Neural progenitor cell (in vitro differentiated cells): ENCODE measurements at regions not wholly inside any gene's neighbourhood (a gene's known extent, or its start where the extent isn't known, plus 50 kb on each side); places are given as distances from the start of the nearest gene placed in this dataset.

Source experiments
- DNase-seq: peaks from one replicate; pipeline ENCODE4 v3.0.0-alpha.2; 2016; ENCODE audit warnings: low spot score
- H2AFZ ChIP-seq: fragments of 200-600 bp; sonication (generic); replicated peaks from 2 replicates; pipeline ENCODE4 v1.6.1; 2016; ENCODE audit warnings: antibody characterized with exemption
- H3F3A ChIP-seq: fragments of 200-600 bp; sonication (generic); 2 replicates; pipeline ENCODE4 v1.6.1; 2016; ENCODE audit warnings: antibody characterized with exemption, low read depth
- H3K27ac ChIP-seq: fragments of 200-600 bp; sonication (generic); 2 replicates; pipeline ENCODE4 v1.5.1; 2016; ENCODE audit warnings: mild to moderate bottlenecking
- H3K27me3 ChIP-seq: fragments of 200-600 bp; sonication (generic); 2 replicates; pipeline ENCODE4 v1.6.1; 2016; ENCODE audit warnings: mild to moderate bottlenecking, moderate library complexity
- H3K36me3 ChIP-seq: fragments of 200-600 bp; sonication (generic); 2 replicates; pipeline ENCODE4 v1.5.1; 2016
- H3K4me1 ChIP-seq: fragments of 200-600 bp; sonication (generic); 2 replicates; pipeline ENCODE4 v1.6.1; 2016; ENCODE audit warnings: mixed run types
- H3K4me2 ChIP-seq: fragments of 200-600 bp; sonication (generic); 2 replicates; pipeline ENCODE4 v1.6.1; 2016
- H3K4me3 ChIP-seq: fragments of 200-600 bp; sonication (generic); 2 replicates; pipeline ENCODE4 v1.5.1; 2016
- H3K79me2 ChIP-seq: fragments of 200-600 bp; sonication (generic); 2 replicates; pipeline ENCODE4 v1.6.1; 2016; ENCODE audit warnings: low read depth
- H3K9ac ChIP-seq: fragments of 200-600 bp; sonication (generic); 2 replicates; pipeline ENCODE4 v1.6.1; 2016
- H3K9me3 ChIP-seq: fragments of 200-600 bp; sonication (generic); 2 replicates; pipeline ENCODE4 v1.5.1; 2016; ENCODE audit warnings: low read depth
- H4K20me1 ChIP-seq: fragments of 200-600 bp; sonication (generic); 2 replicates; pipeline ENCODE4 v1.6.1; 2016; ENCODE audit warnings: low read depth
- H3K27ac Mint-ChIP-seq: 3 replicates; pipeline ENCODE4 v1.8.0; 2021; ENCODE audit warnings: mixed read lengths
- H3K27me3 Mint-ChIP-seq: 2 replicates; pipeline ENCODE4 v1.8.0; 2022; ENCODE audit warnings: low read depth, mild to moderate bottlenecking, inconsistent platforms, moderate library complexity, mixed read lengths; ENCODE audit not compliant: insufficient read depth
- H3K36me3 Mint-ChIP-seq: 3 replicates; pipeline ENCODE4 v1.8.0; 2021; ENCODE audit warnings: mixed read lengths
- H3K4me1 Mint-ChIP-seq: 3 replicates; pipeline ENCODE4 v1.8.0; 2021; ENCODE audit warnings: mixed read lengths
- H3K4me3 Mint-ChIP-seq: 3 replicates; pipeline ENCODE4 v1.8.0; 2021; ENCODE audit warnings: mild to moderate bottlenecking, moderate library complexity, mixed read lengths
- H3K9me3 Mint-ChIP-seq: 3 replicates; pipeline ENCODE4 v1.8.0; 2020; ENCODE audit warnings: mixed read lengths
- EZH2 ChIP-seq: fragments of 200-600 bp; sonication (generic); IDR thresholded peaks from 2 replicates; pipeline ENCODE4 v1.6.1; 2017; ENCODE audit warnings: antibody characterized with exemption, mild to moderate bottlenecking, moderate library complexity
- EZH2phosphoT487 ChIP-seq: fragments of 200-600 bp; sonication (generic); IDR thresholded peaks from 2 replicates; pipeline ENCODE4 v1.6.1; 2017; ENCODE audit warnings: antibody characterized with exemption
- TF ChIP-seq, protein P1 (sequence below): fragments of 200-600 bp; sonication (generic); IDR thresholded peaks from 2 replicates; pipeline ENCODE4 v1.5.1; 2017; ENCODE audit warnings: antibody characterized with exemption, mild to moderate bottlenecking

DNA sequence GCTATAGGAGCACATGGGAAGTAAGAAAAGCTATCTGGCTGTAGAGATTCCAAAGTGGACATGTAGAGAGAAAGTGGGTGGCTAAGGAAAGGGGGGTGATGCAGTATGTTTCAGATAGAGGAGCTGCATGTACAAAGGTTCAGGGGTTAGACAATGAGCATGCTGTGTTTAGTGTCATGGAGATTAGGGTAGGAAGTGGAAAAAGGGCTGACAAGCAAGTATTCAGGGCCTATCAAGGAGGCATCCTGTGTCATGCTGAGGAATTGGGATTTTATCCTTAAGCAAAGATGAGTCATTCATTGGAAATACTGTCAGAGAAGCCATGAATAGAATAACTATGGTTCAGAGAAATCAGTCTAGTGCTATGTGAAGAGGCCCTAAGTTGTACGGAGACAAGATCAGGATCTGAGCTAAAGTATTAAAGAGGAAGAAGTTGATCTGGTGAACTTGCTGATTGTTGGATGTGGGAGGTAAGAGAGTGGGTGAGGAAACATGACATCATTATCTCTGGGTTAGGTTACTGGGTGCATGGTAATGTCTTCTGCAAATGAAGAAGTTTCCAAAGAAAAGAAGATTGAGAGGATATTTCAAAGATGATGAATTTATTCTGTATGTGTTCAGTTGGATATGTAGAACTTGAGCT is 176.7 kb upstream of the GOLIM4 start:
- H3K9me3 Mint-ChIP-seq = peaks cover 34% of the 10 kb centered on the region
- peak overlapping the region; percentile 4 for H3K4me3 Mint-ChIP-seq
- TF ChIP-seq EZH2phosphoT487 (no peak), EZH2 (no peak)
- TF ChIP-seq, protein P1, sequence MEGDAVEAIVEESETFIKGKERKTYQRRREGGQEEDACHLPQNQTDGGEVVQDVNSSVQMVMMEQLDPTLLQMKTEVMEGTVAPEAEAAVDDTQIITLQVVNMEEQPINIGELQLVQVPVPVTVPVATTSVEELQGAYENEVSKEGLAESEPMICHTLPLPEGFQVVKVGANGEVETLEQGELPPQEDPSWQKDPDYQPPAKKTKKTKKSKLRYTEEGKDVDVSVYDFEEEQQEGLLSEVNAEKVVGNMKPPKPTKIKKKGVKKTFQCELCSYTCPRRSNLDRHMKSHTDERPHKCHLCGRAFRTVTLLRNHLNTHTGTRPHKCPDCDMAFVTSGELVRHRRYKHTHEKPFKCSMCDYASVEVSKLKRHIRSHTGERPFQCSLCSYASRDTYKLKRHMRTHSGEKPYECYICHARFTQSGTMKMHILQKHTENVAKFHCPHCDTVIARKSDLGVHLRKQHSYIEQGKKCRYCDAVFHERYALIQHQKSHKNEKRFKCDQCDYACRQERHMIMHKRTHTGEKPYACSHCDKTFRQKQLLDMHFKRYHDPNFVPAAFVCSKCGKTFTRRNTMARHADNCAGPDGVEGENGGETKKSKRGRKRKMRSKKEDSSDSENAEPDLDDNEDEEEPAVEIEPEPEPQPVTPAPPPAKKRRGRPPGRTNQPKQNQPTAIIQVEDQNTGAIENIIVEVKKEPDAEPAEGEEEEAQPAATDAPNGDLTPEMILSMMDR = no peak
- H3K36me3 Mint-ChIP-seq = peaks cover 37% of the 10 kb centered on the region
- H3F3A ChIP-seq = peaks cover 15% of the 10 kb centered on the region
- peaks cover 30% of the 10 kb centered on the region for H3K4me1 ChIP-seq
- DNase-seq = peak; percentile 46
- no peaks in the 10 kb centered on the region for H3K27me3 ChIP-seq
- no peaks in the 10 kb centered on the region for H3K36me3 ChIP-seq
- H3K9ac ChIP-seq = no peak overlapping the region
- no peak overlapping the region for H3K4me3 ChIP-seq
- H3K27me3 Mint-ChIP-seq = peaks cover 3% of the 10 kb centered on the region
- H3K79me2 ChIP-seq = no peaks in the 10 kb centered on the region
- no peak overlapping the region for H3K27ac ChIP-seq
- peaks cover 20% of the 10 kb centered on the region for H3K4me1 Mint-ChIP-seq
- H3K9me3 ChIP-seq = no peaks in the 10 kb centered on the region
- no peak overlapping the region for H2AFZ ChIP-seq
- H3K4me2 ChIP-seq = peak overlapping the region; percentile 44
- peak overlapping the region; percentile 87 for H3K27ac Mint-ChIP-seq
- H4K20me1 ChIP-seq = peaks cover 3% of the 10 kb centered on the region

DNA sequence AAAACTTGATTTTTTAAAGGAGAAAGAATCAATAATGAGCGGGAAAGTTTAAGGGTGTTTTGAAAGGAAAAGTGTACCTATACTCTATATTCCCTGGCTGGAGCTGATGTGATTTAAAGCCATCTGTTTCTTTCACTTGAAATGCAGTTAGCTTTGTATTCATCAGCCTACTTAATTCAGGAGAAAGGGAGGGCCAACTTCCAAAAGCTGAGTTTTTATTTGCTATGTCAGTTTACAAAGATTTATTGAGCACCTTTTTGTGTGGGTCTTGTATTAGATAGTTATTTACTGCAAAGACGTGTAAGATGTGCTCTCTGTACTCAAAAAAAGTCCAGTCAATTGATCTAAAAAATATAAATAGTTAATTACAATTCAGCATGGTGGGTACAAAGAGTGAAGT is 176.2 kb upstream of the GOLIM4 start:
- no peaks in the 10 kb centered on the region for H3K27me3 ChIP-seq
- H3K79me2 ChIP-seq = no peaks in the 10 kb centered on the region
- Mint-ChIP-seq H3K27me3 (peaks cover 3% of the 10 kb centered on the region), H3K36me3 (peaks cover 35% of the 10 kb centered on the region), H3K27ac (peak overlapping the region; percentile 87), H3K4me3 (peak overlapping the region; percentile 4), H3K9me3 (peaks cover 34% of the 10 kb centered on the region), H3K4me1 (peaks cover 20% of the 10 kb centered on the region)
- H3K4me3 ChIP-seq = no peak overlapping the region
- H3K9me3 ChIP-seq = no peaks in the 10 kb centered on the region
- TF ChIP-seq EZH2phosphoT487 (no peak), EZH2 (no peak)
- TF ChIP-seq, protein P1 = no peak
- no peak overlapping the region for H2AFZ ChIP-seq
- H3K27ac ChIP-seq = peak overlapping the region; percentile 42
- peaks cover 15% of the 10 kb centered on the region for H3F3A ChIP-seq
- H3K4me1 ChIP-seq = peaks cover 30% of the 10 kb centered on the region
- DNase-seq = no peak
- H3K4me2 ChIP-seq = peak overlapping the region; percentile 44
- no peak overlapping the region for H3K9ac ChIP-seq
- H3K36me3 ChIP-seq = no peaks in the 10 kb centered on the region
- peaks cover 3% of the 10 kb centered on the region for H4K20me1 ChIP-seq

DNA sequence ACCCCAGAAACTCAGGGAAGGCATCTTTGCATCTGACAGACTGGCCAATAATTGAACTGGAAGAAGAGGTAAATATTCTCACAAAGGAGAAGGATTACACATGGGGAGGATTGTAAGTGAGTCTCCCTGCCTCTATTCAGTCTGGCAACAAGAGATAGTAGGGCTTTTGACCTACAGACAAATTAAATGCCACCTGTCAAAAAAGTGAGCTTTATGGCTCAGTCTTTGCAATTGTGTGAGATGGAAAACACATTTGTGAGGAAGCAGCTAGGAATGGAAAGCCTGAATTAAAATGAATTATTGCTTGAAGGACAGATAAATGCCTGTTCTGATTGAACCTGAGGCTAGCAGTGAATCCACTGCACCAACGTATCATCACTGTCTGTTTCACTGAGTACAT is 173.3 kb upstream of the GOLIM4 start:
- Histone ChIP-seq H3K4me3 (no peak overlapping the region), H3K9me3 (no peaks in the 10 kb centered on the region), H3K4me1 (peaks cover 26% of the 10 kb centered on the region), H4K20me1 (peaks cover 3% of the 10 kb centered on the region), H3F3A (peaks cover 15% of the 10 kb centered on the region), H3K27me3 (no peaks in the 10 kb centered on the region), H2AFZ (no peak overlapping the region), H3K4me2 (peak overlapping the region; percentile 66), H3K9ac (no peak overlapping the region), H3K27ac (peak overlapping the region; percentile 64), H3K79me2 (no peaks in the 10 kb centered on the region), H3K36me3 (no peaks in the 10 kb centered on the region)
- H3K36me3 Mint-ChIP-seq = peaks cover 26% of the 10 kb centered on the region
- TF ChIP-seq, protein P1 = no peak
- TF ChIP-seq EZH2 = no peak
- no peak for TF ChIP-seq EZH2phosphoT487
- no peak overlapping the region for H3K4me3 Mint-ChIP-seq
- H3K27ac Mint-ChIP-seq = peak overlapping the region; percentile 44
- peak; percentile 25 for DNase-seq
- H3K27me3 Mint-ChIP-seq = peaks cover 3% of the 10 kb centered on the region
- peaks cover 28% of the 10 kb centered on the region for H3K9me3 Mint-ChIP-seq
- peaks cover 20% of the 10 kb centered on the region for H3K4me1 Mint-ChIP-seq
